ENCODE measurements at regions not wholly inside any gene's neighbourhood (a gene's known extent, or its start where the extent isn't known, plus 50 kb on each side); places are given as distances from the start of the nearest gene placed in this dataset.

- no peak overlapping the region for H2BK20ac ChIP-seq (ENCODE audit: low read length)
- H3K9ac ChIP-seq (replicated peaks in 1 of 4; ENCODE audit: extremely low read depth in 1 of 4, low read depth in 3 of 4, low read length in 3 of 4): peak overlapping the region in 1 of 4 experiments; percentile 13; a peak in 1 of 7 replicates
- POLR2A ChIA-PET (ENCODE audit: partially characterized antibody): no interaction called here
- no peak overlapping the region for H2AK5ac ChIP-seq (ENCODE audit: low read depth, low read length)
- DNase-seq (ENCODE audit: low read depth in 1 of 2, low spot score in 2 of 2): no peak
- H4K91ac ChIP-seq (replicated peaks; ENCODE audit: insufficient read length, low read length): no peak overlapping the region
- CTCF ChIA-PET (ENCODE audit: partially characterized antibody): interaction anchor here (0.9 kb wide), 1 partner anchor 28 kb away, joined by 3 read pairs; no protein-coding TSS in a partner anchor
- no peak overlapping the region for H3K27ac ChIP-seq (ENCODE audit: low read depth, low read length)
- H4K8ac ChIP-seq (ENCODE audit: extremely low read depth, insufficient read depth, low read length): no peak overlapping the region
- no peak overlapping the region for H4K5ac ChIP-seq (ENCODE audit: insufficient read length, low read depth, low read length)
- H2AFZ ChIP-seq (ENCODE audit: low read length): no peak overlapping the region
- H3K27me3 ChIP-seq (replicated peaks in 1 of 4; ENCODE audit: control insufficient read depth in 3 of 4, extremely low read depth in 1 of 4, insufficient read depth in 3 of 4, low read length in 3 of 4): no peaks in the 10 kb centered on the region
- no peak overlapping the region for H2BK15ac ChIP-seq (ENCODE audit: low read length)
- no peaks in the 10 kb centered on the region for H3K36me3 ChIP-seq (ENCODE audit: control insufficient read depth in 2 of 4, insufficient read depth in 4 of 4, low read length in 3 of 4)
- H3K4me2 ChIP-seq (ENCODE audit: insufficient read depth in 1 of 2, low read depth in 2 of 2, low read length in 2 of 2): no peak overlapping the region
- H2BK12ac ChIP-seq (ENCODE audit: low read depth, low read length): no peak overlapping the region
- H3K4me1 ChIP-seq (replicated peaks in 1 of 4; ENCODE audit: control insufficient read depth in 3 of 4, insufficient read depth in 4 of 4, low read length in 3 of 4): no peaks in the 10 kb centered on the region
- no peak overlapping the region for H3K18ac ChIP-seq (ENCODE audit: extremely low read depth, low read length)
- H3K9me3 ChIP-seq (ENCODE audit: insufficient read depth in 2 of 2, low read depth in 1 of 2, low read length in 1 of 2): no peaks in the 10 kb centered on the region; a peak in 1 of 4 replicates
- H3K23me2 ChIP-seq (ENCODE audit: low read depth, low read length): no peaks in the 10 kb centered on the region
- TF ChIP-seq CEBPB (IDR thresholded peaks at IDR 0.05; ENCODE audit: low read depth, low read length): no peak
- TF ChIP-seq HDAC2 (IDR thresholded peaks at IDR 0.05; ENCODE audit: borderline replicate concordance in 1 of 2, low read depth in 2 of 2, low read length in 2 of 2): no peak
- TF ChIP-seq SIRT6 (IDR thresholded peaks at IDR 0.05; ENCODE audit: low read length): no peak
- no peak for TF ChIP-seq ATF3 (IDR thresholded peaks at IDR 0.05; ENCODE audit: insufficient read depth, low read depth, low read length)
- no peak for TF ChIP-seq SUZ12 (IDR thresholded peaks at IDR 0.05; ENCODE audit: low read length)
- no peak for TF ChIP-seq KDM5A (IDR thresholded peaks at IDR 0.05; ENCODE audit: low read length)
- no peak for TF ChIP-seq POLR2AphosphoS5 (IDR thresholded peaks at IDR 0.05; ENCODE audit: low read depth, low read length)
- TF ChIP-seq CBX8 (IDR thresholded peaks at IDR 0.05; ENCODE audit: borderline replicate concordance, low read depth, low read length): no peak
- TF ChIP-seq RBBP5 (IDR thresholded peaks at IDR 0.05; ENCODE audit: borderline replicate concordance, low read depth, low read length): no peak
- TF ChIP-seq TAF1 (IDR thresholded peaks at IDR 0.05; ENCODE audit: low read depth, low read length): no peak
- TF ChIP-seq RXRA (IDR thresholded peaks at IDR 0.05; ENCODE audit: insufficient read depth, low read depth, low read length): no peak
- 94% methylated on average over 1 of the region's 1 CpG; no CpG with 5 or more reads in 1 of the 2 experiments for WGBS, 2 experiments (ENCODE audit: extremely low coverage in 1 of 2, insufficient coverage in 1 of 2, insufficient read length in 1 of 2, insufficient replicate concordance in 2 of 2, low coverage in 1 of 2, low lambda C conversion rate in 2 of 2, missing lambda C conversion rate in 1 of 2)
- H3K4me3 ChIP-seq (ENCODE audit: extremely low read depth in 1 of 4, insufficient read depth in 2 of 4, low read depth in 3 of 4, low read length in 4 of 4): no peak overlapping the region
- no peak overlapping the region for H3K56ac ChIP-seq (replicated peaks; ENCODE audit: insufficient read length, low read depth, low read length)
- no peaks in the 10 kb centered on the region for H3K79me1 ChIP-seq (ENCODE audit: low read depth, low read length)
- no peaks in the 10 kb centered on the region for H4K20me1 ChIP-seq (replicated peaks in 1 of 2; ENCODE audit: control insufficient read depth in 1 of 2, insufficient read depth in 2 of 2, low read length in 2 of 2)
- no peak for FAIRE-seq
- no peak overlapping the region for H2BK120ac ChIP-seq (replicated peaks; ENCODE audit: low read depth, low read length)
- no peak overlapping the region for H3K23ac ChIP-seq (ENCODE audit: insufficient read length)
- H3K79me2 ChIP-seq (ENCODE audit: control insufficient read depth in 1 of 2, insufficient read depth in 2 of 2, low read length in 2 of 2): no peaks in the 10 kb centered on the region
- H3K4ac ChIP-seq (replicated peaks; ENCODE audit: insufficient read length, low read depth, low read length): no peak overlapping the region
- no peak overlapping the region for H3K14ac ChIP-seq (ENCODE audit: insufficient read length)
- no peak overlapping the region for H2BK5ac ChIP-seq (ENCODE audit: low read depth, low read length)
These were observed 104.6 kb downstream of the TBX3 start for GRCh38 chr12:114579389-114579788.
